MG63 (cell line): ENCODE measurements at regions not wholly inside any gene's neighbourhood (a gene's known extent, or its start where the extent isn't known, plus 50 kb on each side); places are given as distances from the start of the nearest gene placed in this dataset.

ENCODE experiments used
- DNase-seq: peaks from one replicate; pipeline ENCODE4 v3.0.0-alpha.2; 2020
- H3K27me3 ChIP-seq: fragments of 250-450 bp; sonication (Bioruptor Pico); 2 replicates; pipeline ENCODE4 v1.5.1; 2020; ENCODE audit warnings: mild to moderate bottlenecking, moderate library complexity
- H3K36me3 ChIP-seq: fragments of 250-450 bp; sonication (Bioruptor Pico); 2 replicates; pipeline ENCODE4 v1.5.1; 2020; ENCODE audit warnings: mild to moderate bottlenecking, moderate library complexity
- H3K4me3 ChIP-seq: fragments of 250-450 bp; sonication (Bioruptor Pico); 2 replicates; pipeline ENCODE4 v1.5.1; 2020; ENCODE audit warnings: mild to moderate bottlenecking, moderate library complexity
- H3K9me3 ChIP-seq: fragments of 250-450 bp; sonication (Bioruptor Pico); 2 replicates; pipeline ENCODE4 v1.5.1; 2020; ENCODE audit warnings: mild to moderate bottlenecking, moderate library complexity

DNA sequence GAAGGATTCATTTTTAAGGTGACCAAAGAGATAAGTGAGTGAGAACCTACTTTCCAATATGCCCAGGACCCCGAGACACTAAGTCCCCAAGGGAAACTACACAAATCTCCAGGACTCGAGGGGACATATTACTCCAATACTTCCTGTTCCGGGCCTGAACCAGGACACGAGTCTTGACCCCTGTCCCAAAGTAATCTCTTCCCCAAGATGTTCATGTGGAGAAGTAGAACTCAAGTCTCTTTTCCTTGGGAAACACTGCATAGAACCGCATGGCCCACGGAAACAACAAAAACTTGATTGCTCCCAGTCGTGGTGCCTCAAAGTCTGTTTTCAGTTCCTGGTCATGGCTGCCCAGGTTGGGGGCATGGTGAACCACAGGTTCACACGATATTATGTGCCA, 87.2 kb upstream of the ZEB2 start:
- Histone ChIP-seq H3K9me3 (no peaks in the 10 kb centered on the region; the same call in 1 of the 2 replicates), H3K4me3 (no peak overlapping the region), H3K27me3 (no peaks in the 10 kb centered on the region), H3K36me3 (no peaks in the 10 kb centered on the region)
- no peak for DNase-seq

DNA sequence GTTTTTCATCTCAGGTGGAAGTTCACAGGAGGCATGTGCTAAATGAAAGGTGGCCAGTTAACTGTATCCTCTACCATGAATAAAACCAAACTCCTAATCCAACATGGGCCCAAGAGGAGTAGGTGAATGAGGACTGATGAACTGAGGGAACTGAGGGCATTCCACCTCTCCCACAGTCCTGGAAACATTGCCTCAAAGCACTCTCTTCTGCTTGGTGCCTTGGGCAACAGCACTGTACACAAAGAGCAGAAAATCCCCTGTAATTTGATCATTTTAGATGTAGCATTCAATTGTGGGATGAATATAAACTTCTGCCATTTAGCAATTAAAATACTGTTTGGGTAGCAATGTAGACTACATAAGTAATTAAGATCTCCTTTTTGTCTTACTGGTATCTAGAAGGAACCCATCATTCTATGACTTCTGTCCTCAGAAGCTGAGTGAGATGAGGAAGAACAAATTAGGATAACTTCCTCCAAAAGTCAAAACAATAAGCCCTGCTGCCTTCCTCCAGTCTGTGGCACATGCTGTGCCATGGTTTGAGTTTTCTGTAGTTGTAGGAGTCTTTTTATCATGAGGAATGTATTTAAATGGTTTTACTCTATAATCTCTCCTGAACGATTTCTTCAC, 86.7 kb upstream of the ZEB2 start:
- no peaks in the 10 kb centered on the region for H3K36me3 ChIP-seq
- no peaks in the 10 kb centered on the region; the same call in 1 of the 2 replicates for H3K9me3 ChIP-seq
- H3K27me3 ChIP-seq: no peaks in the 10 kb centered on the region
- DNase-seq: no peak
- no peak overlapping the region for H3K4me3 ChIP-seq

DNA sequence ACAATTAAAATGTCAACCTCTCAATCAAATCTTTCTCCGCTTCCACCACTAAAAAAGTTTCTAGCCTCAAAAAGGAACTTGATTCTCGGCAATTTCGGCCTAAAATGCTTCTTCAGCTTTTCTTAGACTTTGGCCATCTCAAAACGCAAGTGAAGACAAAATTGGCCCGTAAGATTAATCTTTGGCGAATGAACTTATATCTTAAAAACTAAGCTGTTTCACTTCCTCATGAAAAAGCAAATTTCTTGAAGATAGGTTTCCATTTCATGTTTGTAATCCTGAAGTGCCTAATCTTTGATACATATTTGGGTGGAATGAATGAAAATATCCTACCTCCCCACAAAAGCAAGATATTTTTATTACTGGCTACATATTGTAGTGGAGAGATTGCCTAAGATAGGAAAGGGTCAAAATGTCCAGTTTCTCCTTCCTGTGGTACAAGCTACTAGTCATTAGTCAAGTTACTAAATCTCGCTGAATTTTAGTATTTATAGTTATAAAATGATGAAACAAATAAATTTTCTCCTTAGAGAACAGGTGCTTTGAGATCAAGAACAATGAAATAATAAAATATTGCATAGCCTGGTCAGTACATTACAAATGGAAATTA, 85.4 kb upstream of the ZEB2 start:
- H3K27me3 ChIP-seq: no peaks in the 10 kb centered on the region
- H3K36me3 ChIP-seq: no peaks in the 10 kb centered on the region
- H3K9me3 ChIP-seq: no peaks in the 10 kb centered on the region; the same call in 1 of the 2 replicates
- no peak overlapping the region for H3K4me3 ChIP-seq
- DNase-seq: no peak

DNA sequence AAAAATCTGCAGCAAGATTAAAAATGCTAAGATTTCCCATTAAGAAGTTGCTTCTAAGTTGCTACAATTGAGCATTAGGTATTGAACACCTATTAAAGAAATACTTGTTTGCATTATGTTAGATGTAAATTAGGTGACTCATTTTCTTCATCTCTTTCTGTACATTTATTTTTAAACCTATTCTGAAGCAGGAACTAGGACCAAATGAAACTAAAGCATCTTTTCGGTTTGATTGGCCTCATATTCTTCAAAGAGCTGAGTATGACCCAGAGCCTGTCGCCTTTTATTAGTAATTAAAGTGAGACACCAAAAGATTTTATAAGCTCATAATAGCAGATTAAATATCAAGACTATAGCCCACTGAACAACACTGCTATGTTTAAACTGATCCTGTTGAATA, 83.4 kb upstream of the ZEB2 start:
- Histone ChIP-seq H3K27me3 (no peaks in the 10 kb centered on the region), H3K9me3 (peaks cover 2% of the 10 kb centered on the region), H3K36me3 (no peaks in the 10 kb centered on the region), H3K4me3 (no peak overlapping the region)
- no peak for DNase-seq

DNA sequence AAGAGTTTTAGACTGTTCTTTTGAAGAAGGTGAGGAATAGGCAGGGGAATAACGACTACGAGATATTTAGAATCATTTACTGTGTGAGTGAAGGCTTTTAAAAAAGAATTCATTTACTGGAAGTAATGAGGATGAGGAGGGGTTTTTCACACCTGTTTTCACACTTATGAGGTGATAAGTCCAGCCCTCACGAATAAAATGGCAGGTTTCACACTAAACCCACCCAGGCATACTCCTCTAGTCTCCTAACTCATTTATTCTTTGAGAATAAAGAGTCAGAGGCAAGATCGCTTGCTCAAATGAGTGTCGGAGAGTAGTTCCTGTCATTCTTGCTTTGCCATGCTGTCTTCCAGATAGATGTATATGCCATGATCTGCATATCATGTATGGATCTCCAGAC, 79.0 kb upstream of the ZEB2 start:
- DNase-seq: no peak
- Histone ChIP-seq H3K4me3 (no peak overlapping the region), H3K27me3 (no peaks in the 10 kb centered on the region), H3K36me3 (no peaks in the 10 kb centered on the region), H3K9me3 (peaks cover 10% of the 10 kb centered on the region)

DNA sequence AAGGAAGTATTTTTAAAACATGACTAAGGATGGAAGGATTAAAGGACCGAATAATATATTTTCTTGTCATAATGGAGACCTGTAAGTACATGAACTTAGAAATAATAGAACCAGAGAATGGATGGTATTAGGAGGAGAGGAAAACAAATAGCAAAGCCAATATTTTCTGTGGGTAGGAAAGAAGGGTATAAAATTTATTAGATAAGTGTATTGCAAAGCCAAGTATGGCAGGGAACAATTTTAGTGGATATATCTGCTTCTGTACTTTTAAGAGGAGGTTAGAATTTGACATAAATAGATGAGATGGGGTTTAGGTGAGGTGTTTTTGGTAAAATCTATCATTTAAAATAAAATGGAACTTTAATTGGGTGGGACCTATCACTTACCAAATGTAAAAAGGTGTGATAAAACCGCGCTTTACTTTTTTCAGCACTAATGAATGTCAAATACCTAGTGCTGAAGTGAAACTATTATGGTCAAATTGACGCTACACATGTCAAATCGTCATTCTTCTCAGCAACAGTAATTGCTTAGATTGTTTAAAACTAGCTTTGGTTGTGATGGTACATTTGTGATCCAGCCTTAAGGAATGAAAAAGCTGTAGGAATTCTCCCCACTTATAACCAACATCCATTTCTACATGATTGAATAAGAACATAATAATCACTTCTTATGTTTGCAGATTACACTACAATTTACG, 78.1 kb upstream of the ZEB2 start:
- DNase-seq: no peak
- no peaks in the 10 kb centered on the region for H3K36me3 ChIP-seq
- no peaks in the 10 kb centered on the region for H3K27me3 ChIP-seq
- no peak overlapping the region for H3K4me3 ChIP-seq
- H3K9me3 ChIP-seq: peaks cover 10% of the 10 kb centered on the region

DNA sequence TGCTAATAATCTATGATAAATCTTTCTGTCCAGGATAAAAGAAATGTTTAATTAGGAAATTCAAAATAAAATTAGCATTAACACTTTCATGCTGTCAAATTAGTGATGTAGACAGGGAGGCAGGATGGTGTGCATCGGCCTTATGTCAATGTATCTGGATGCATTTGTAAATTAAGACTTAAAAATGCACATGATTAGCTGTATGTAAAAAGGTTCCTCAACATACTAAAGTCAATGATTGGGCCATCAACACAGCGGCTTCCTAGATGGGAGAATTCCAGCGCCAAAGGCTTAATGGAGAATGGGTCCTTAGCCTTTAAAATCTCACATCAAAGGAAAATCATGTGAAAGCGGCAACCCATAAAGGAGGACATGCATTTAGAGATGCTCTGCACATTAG, 77.5 kb upstream of the ZEB2 start:
- Histone ChIP-seq H3K9me3 (peaks cover 10% of the 10 kb centered on the region), H3K27me3 (no peaks in the 10 kb centered on the region), H3K36me3 (no peaks in the 10 kb centered on the region), H3K4me3 (no peak overlapping the region)
- no peak for DNase-seq

DNA sequence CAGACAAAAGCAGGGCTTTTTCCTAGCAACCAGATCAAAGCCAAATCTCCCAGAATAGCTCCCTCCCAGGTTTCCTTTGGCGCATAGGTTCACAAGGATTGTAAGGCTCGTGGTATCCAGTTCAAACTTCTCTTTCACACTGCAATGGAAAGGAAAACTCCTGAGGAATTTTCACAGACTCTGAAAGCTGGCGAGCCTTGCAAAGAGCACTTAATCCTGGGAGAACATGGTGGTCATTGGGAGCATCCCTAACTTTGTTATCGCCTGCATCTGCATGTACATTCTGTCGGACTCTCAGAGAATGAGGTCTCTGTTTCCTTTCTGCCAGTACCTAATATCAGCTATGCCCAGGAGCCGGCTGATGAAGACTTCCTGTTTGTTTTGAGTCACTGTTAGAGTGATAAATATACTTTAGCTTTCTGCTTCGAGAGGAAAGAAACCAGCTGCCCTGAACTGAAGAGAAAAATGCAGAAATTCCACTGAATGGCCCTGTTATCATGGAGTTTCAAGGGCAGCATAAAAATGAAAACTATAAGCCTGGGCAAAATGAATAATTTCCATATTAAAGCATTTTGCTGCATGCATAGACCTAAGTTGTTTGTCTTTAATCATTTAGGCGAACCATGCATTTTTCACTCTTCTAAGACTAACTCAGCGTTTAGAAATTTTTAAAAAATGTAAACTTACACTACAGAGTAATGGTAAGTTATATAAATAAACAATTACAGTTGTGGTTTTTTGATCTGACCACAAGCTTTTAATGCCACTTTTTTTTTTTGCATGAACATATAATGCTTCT, 76.4 kb upstream of the ZEB2 start:
- peak; percentile 55 for DNase-seq
- Histone ChIP-seq H3K27me3 (no peaks in the 10 kb centered on the region), H3K36me3 (no peaks in the 10 kb centered on the region), H3K4me3 (peak overlapping the region; percentile 2; the same call in 1 of the 2 replicates), H3K9me3 (peaks cover 10% of the 10 kb centered on the region)

DNA sequence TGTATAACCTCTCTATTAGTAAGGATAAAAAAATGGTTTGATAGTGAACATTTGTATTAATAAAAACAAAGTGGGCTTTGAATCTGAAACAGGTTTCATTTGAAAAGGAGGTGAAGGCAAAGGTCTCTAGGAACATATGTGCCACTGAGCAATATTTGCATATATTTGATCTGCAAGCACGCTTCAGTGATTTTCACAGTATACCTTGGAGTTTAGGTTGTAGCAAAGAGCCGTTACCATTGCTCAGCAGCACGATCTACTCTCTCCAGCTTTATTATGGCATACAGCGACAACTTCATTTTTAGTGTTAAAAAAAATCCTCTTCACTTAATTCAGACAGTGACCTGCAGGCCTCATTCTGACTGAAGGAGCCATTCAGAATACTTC, 75.8 kb upstream of the ZEB2 start:
- Histone ChIP-seq H3K9me3 (peaks cover 10% of the 10 kb centered on the region), H3K27me3 (no peaks in the 10 kb centered on the region), H3K4me3 (no peak overlapping the region), H3K36me3 (no peaks in the 10 kb centered on the region)
- no peak for DNase-seq

DNA sequence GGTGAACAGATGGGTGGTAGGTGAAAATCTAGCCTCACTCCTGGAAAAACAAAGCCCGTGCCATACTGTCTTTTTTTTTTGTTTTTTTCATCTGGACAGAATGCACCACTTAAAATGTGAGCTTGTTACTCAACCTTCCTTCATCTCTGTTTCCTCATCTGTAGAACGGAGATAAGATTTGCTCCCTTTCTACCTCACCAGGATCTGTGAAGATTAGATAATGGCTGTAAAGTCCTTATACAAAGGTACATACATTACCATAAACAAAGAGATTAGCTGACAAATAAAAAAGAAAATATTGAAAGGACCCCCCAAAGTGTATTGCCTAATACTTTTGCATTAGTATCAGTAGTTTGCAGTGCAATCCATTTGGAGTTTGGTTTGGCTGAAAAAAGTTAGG, 75.4 kb upstream of the ZEB2 start:
- H3K9me3 ChIP-seq: peaks cover 10% of the 10 kb centered on the region
- no peak for DNase-seq
- H3K27me3 ChIP-seq: no peaks in the 10 kb centered on the region
- H3K4me3 ChIP-seq: no peak overlapping the region
- H3K36me3 ChIP-seq: no peaks in the 10 kb centered on the region

DNA sequence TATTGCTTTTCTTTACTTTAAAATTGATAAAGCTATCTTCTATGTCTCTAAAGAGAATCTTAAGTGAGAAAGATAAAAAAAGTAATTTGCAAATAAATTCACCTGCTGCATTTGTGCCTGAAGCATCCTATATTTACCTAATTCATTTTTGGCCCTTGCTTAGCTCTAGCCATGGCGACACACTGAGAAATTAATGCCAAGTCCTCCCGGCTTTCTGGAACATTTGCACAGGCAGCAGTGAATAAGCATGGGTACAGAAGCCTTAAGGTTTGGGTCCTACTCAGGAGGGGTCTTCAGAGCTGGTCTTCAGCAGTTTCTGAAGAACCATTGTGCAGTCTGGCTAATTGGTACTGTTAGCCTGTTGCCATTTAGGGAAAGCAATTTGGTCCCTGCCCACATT, 73.9 kb upstream of the ZEB2 start:
- no peaks in the 10 kb centered on the region for H3K36me3 ChIP-seq
- no peak overlapping the region for H3K4me3 ChIP-seq
- H3K9me3 ChIP-seq: peaks cover 7% of the 10 kb centered on the region
- DNase-seq: no peak
- no peaks in the 10 kb centered on the region for H3K27me3 ChIP-seq

DNA sequence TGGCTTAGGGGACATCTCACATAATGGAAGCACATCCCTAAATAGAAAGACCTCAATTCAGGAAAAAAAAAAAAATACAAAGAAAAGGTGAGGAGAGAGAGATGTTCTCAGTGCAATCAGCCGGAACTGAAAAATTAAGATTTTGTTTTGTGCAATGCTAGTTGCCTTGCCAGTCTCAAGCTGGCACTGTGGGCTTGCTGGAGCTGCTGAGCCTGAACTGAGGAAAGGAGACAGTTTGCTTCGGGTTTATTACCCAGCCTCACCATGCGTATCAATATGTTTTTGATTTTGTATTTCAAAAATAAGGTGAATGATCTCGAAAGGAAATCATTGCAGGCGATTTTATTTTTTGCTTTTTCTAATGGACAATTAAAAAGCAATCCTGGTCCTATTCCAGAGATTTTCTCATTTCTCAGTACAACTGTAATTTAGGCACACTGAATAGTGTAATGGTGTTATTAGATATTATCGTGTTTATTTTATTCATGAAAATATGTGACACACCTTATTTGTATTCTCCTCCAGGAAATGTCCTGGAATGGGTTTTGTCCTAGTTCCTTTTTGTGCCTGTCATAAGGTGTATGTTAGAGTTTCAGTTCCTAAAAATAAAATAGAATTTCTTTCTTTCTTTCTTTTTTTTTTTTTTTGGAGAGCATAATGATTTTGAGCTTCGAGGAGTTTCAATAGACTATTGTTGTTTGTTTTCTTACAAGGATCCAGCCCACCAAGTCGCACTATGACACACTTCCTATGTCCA, 72.8 kb upstream of the ZEB2 start:
- no peaks in the 10 kb centered on the region for H3K36me3 ChIP-seq
- H3K9me3 ChIP-seq: peaks cover 4% of the 10 kb centered on the region
- no peaks in the 10 kb centered on the region for H3K27me3 ChIP-seq
- H3K4me3 ChIP-seq: no peak overlapping the region
- no peak for DNase-seq

DNA sequence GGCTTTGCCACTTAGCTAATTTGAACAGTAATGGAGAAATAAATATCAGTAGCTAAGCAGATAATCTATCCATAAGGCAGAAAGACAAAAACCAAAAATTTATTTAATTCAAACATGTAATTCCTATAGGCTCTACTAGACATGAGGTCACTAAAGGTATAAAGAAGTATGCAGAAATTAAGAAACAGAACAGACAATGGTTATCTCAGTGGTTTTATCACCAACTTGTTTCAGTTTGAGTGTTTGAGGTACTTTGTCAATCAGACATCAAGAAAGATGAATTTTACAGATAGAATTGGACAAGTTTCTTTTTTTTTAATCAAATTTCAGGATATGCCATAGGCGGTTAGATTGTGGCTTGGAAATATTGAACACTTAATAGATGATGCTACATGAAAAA, 67.4 kb upstream of the ZEB2 start:
- Histone ChIP-seq H3K27me3 (no peaks in the 10 kb centered on the region), H3K9me3 (no peaks in the 10 kb centered on the region), H3K36me3 (no peaks in the 10 kb centered on the region), H3K4me3 (no peak overlapping the region)
- DNase-seq: no peak

DNA sequence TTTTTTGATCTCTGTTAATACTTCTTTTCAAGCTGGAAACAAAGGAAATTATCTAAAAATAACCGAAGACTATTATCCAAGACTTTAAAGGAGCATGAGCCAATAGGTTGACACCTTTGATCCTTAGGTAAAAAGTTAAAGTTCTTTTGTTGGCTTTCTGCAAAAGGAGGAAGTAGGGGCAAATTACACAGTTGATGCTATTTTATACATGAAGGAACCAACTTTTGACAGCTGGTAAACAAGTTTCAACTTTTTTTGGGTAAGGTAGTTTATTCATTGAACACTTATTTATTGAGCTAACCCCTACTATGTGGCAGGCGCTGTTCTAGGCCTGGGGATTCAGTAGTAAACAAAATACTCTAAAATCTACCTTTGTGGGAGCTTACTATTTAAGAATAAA, 66.6 kb upstream of the ZEB2 start:
- no peak overlapping the region for H3K4me3 ChIP-seq
- DNase-seq: no peak
- H3K36me3 ChIP-seq: no peaks in the 10 kb centered on the region
- no peaks in the 10 kb centered on the region for H3K27me3 ChIP-seq
- H3K9me3 ChIP-seq: no peaks in the 10 kb centered on the region

DNA sequence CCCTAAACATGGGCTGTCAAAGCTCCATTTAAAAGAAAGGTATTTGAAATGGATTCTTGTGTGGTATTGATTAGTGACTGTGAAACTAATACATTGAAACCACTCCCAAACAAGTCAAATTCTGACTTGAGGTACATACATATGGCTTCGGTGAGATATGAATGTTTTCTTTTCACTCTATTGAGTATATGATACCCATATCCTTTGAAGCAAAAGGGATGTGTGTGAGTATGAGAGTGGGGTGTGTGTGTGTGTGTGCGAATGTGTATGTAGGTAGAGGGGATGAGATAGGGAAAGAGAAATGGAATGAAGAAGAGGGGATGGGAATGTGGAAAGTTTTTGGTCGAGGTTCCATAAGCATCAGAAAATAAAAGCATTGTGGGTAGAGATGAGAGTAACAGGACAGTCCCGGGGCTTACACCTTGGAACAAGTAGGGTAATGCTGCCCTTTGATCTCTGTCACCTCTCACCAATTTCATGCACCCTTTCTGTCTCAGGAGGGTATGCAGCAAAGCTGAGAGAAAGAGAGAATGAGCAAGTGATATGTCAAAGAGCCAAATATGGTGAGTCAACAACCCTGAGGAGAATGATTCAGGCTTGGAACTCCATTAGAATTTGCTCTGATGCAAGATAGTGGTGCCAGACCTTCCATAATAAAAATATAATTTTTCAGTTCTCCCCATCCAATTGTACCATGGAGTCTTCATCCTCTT, 64.0 kb upstream of the ZEB2 start:
- H3K9me3 ChIP-seq: no peaks in the 10 kb centered on the region
- peak; percentile 5 for DNase-seq
- H3K36me3 ChIP-seq: no peaks in the 10 kb centered on the region
- no peak overlapping the region for H3K4me3 ChIP-seq
- H3K27me3 ChIP-seq: no peaks in the 10 kb centered on the region

DNA sequence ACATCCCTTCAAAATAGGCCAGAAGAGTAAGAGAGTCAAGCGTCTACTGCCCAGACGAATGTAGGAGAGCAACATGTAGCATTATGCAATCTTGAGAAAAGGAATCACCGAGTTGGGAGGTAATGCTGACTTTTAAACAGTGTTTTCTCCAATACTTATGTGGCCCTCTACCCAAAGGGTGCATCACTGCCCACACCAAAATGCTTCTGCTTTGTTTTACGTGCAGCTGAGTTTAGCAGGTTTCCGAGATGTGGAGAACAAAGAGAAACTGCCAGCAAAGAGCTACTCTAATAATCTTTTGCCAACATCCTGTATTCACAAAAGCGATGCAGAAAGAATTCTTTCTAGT, 63.4 kb upstream of the ZEB2 start:
- H3K36me3 ChIP-seq: no peaks in the 10 kb centered on the region
- no peak overlapping the region for H3K4me3 ChIP-seq
- no peaks in the 10 kb centered on the region for H3K9me3 ChIP-seq
- DNase-seq: no peak
- H3K27me3 ChIP-seq: no peaks in the 10 kb centered on the region
